H1 (cell line): ENCODE measurements at regions not wholly inside any gene's neighbourhood (a gene's known extent, or its start where the extent isn't known, plus 50 kb on each side); places are given as distances from the start of the nearest gene placed in this dataset.

Source experiments
- BRCA1 ChIP-seq: IDR thresholded peaks from 2 replicates; pipeline ENCODE4 v1.6.1; 2012; ENCODE audit warnings: low read depth, low read length, improper control_type of control experiment
- CTCF ChIP-seq, 3 experiments: IDR thresholded peaks; 1 replicate in 2 of 3; 2 replicates in 1 of 3; pipeline versions ENCODE4 v1.5.1 to v1.6.1; 2011; ENCODE audit warnings: low read length in 3 of 3, mild to moderate bottlenecking in 3 of 3, inconsistent platforms in 2 of 3, low read depth in 1 of 3, moderate library complexity in 1 of 3; ENCODE audit not compliant: insufficient read depth in 1 of 3; ENCODE audit errors: control extremely low read depth in 1 of 3
- EP300 ChIP-seq, 2 experiments: IDR thresholded peaks; 1 replicate in 1 of 2; 2 replicates in 1 of 2; pipeline ENCODE4 v1.6.1; 2011 to 2012; ENCODE audit warnings: low read depth in 2 of 2, low read length in 2 of 2, mild to moderate bottlenecking in 2 of 2, borderline replicate concordance in 1 of 2, inconsistent platforms in 1 of 2, moderate library complexity in 1 of 2
- EZH2 ChIP-seq: fragments of 200-600 bp; sonication (generic); IDR thresholded peaks from 2 replicates; pipeline ENCODE4 v1.7.1; 2012; ENCODE audit warnings: low read depth, mild to moderate bottlenecking, moderate library complexity, low read length, inconsistent platforms; ENCODE audit not compliant: severe bottlenecking
- GABPA ChIP-seq: IDR thresholded peaks from 2 replicates; pipeline ENCODE4 v1.6.1; 2011; ENCODE audit warnings: mild to moderate bottlenecking, low read length, moderate library complexity, borderline replicate concordance; ENCODE audit not compliant: insufficient read depth
- JUN ChIP-seq: IDR thresholded peaks from 2 replicates; pipeline ENCODE4 v1.6.1; 2011; ENCODE audit warnings: low read depth, mild to moderate bottlenecking, improper control_type of control experiment, low read length
- MAFK ChIP-seq: IDR thresholded peaks from 2 replicates; pipeline ENCODE4 v1.6.1; 2012; ENCODE audit warnings: low read depth, mild to moderate bottlenecking, improper control_type of control experiment, low read length
- MAX ChIP-seq: IDR thresholded peaks from 2 replicates; pipeline ENCODE4 v1.6.1; 2012; ENCODE audit warnings: inconsistent platforms
- POLR2A ChIP-seq, 2 experiments: IDR thresholded peaks; 1 replicate in 1 of 2; 2 replicates in 1 of 2; pipeline ENCODE4 v1.6.1; 2011; ENCODE audit warnings: low read depth in 2 of 2, low read length in 2 of 2, mild to moderate bottlenecking in 2 of 2; ENCODE audit errors: control extremely low read depth in 1 of 2
- POLR2AphosphoS5 ChIP-seq: IDR thresholded peaks from 2 replicates; pipeline ENCODE4 v1.6.1; 2011; ENCODE audit warnings: low read depth, low read length
- RAD21 ChIP-seq, 2 experiments: IDR thresholded peaks in 1 of 2; conservative IDR thresholded peaks in 1 of 2; 2 replicates each; pipeline ENCODE4 v1.6.1; 2011; ENCODE audit warnings: low read depth in 2 of 2, low read length in 2 of 2, improper control_type of control experiment in 1 of 2, inconsistent platforms in 1 of 2, mild to moderate bottlenecking in 1 of 2, moderate library complexity in 1 of 2
- TAF1 ChIP-seq: IDR thresholded peaks from 2 replicates; pipeline ENCODE4 v1.6.1; 2011; ENCODE audit warnings: mild to moderate bottlenecking, low read depth, low read length
- TEAD4 ChIP-seq: IDR thresholded peaks from 2 replicates; pipeline ENCODE4 v1.6.1; 2012; ENCODE audit warnings: low read depth, low read length, inconsistent platforms, mixed read lengths
- TF ChIP-seq, protein P1 (sequence below): IDR thresholded peaks from 2 replicates; pipeline ENCODE4 v1.6.1; 2011; ENCODE audit warnings: low read depth, mild to moderate bottlenecking, low read length; ENCODE audit not compliant: insufficient read depth

- no peak for TF ChIP-seq CTCF (IDR thresholded peaks at IDR 0.05; ENCODE audit: control extremely low read depth in 1 of 3, insufficient read depth in 1 of 3, low read depth in 1 of 3, low read length in 3 of 3)
- no peak for TF ChIP-seq BRCA1
- TF ChIP-seq TEAD4, result no peak
- TF ChIP-seq POLR2AphosphoS5, result no peak
- TF ChIP-seq EZH2, result no peak
- no peak for TF ChIP-seq MAX
- TF ChIP-seq RAD21 (IDR thresholded peaks at IDR 0.05 in 1 of 2, conservative IDR thresholded peaks at IDR 0.05 in 1 of 2; ENCODE audit: low read depth in 2 of 2, low read length in 2 of 2), result no peak
- no peak for TF ChIP-seq POLR2A (IDR thresholded peaks at IDR 0.05; ENCODE audit: control extremely low read depth in 1 of 2, low read depth in 2 of 2, low read length in 2 of 2)
- TF ChIP-seq EP300 (IDR thresholded peaks at IDR 0.05; ENCODE audit: borderline replicate concordance in 1 of 2, low read depth in 2 of 2, low read length in 2 of 2), result no peak
- no peak for TF ChIP-seq GABPA
- TF ChIP-seq MAFK, result no peak
- TF ChIP-seq, protein P1, sequence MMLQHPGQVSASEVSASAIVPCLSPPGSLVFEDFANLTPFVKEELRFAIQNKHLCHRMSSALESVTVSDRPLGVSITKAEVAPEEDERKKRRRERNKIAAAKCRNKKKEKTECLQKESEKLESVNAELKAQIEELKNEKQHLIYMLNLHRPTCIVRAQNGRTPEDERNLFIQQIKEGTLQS, result no peak
- no peak for TF ChIP-seq TAF1
- TF ChIP-seq JUN, result no peak
Measured at GRCh38 chr2:188767176-188767575, 207.0 kb upstream of the COL3A1 start.
